B cell (primary cell): ENCODE measurements at regions not wholly inside any gene's neighbourhood (a gene's known extent, or its start where the extent isn't known, plus 50 kb on each side); places are given as distances from the start of the nearest gene placed in this dataset.

ENCODE experiments used
- CTCF ChIP-seq: fragments of 200-600 bp; IDR thresholded peaks from one replicate; pipeline ENCODE4 v1.8.0; 2022; ENCODE audit warnings: antibody characterized with exemption, mild to moderate bottlenecking
- EZH2 ChIP-seq: IDR thresholded peaks from 2 replicates; pipeline ENCODE4 v1.6.1; 2012; ENCODE audit warnings: borderline replicate concordance, low read depth, mild to moderate bottlenecking, moderate library complexity, low read length; ENCODE audit not compliant: insufficient read depth, poor library complexity, severe bottlenecking

GRCh38 chr3:36060950-36061349, 319.4 kb upstream of the STAC start:
- TF ChIP-seq CTCF (no peak), EZH2 (no peak)
